HL-60 (cell line): ENCODE measurements at regions not wholly inside any gene's neighbourhood (a gene's known extent, or its start where the extent isn't known, plus 50 kb on each side); places are given as distances from the start of the nearest gene placed in this dataset.

Source experiments
- CTCF ChIP-seq: IDR thresholded peaks from one replicate; pipeline ENCODE4 v1.5.1; 2011; ENCODE audit warnings: low read length, control low read depth, inconsistent platforms; ENCODE audit not compliant: insufficient read depth
- POLR2AphosphoS5 ChIP-seq: IDR thresholded peaks from 2 replicates; pipeline ENCODE4 v1.6.1; 2012; ENCODE audit warnings: low read depth

- no peak for TF ChIP-seq POLR2AphosphoS5
- no peak for TF ChIP-seq CTCF
Observed at GRCh38 chr13:44142941-44143665, 230.5 kb upstream of the SERP2 start.
